ACC112 (cell line): ENCODE measurements at regions not wholly inside any gene's neighbourhood (a gene's known extent, or its start where the extent isn't known, plus 50 kb on each side); places are given as distances from the start of the nearest gene placed in this dataset.
A peak's percentile ranks its signal among the peaks of the same experiment; 100 is the strongest.

ENCODE experiments used
- H2AFZ ChIP-seq: fragments of 200-600 bp; sonication (generic); one replicate; pipeline ENCODE4 v1.6.0; 2017; ENCODE audit warnings: antibody characterized with exemption, low read length; ENCODE audit not compliant: unreplicated experiment
- H3K27ac ChIP-seq: fragments of 200-600 bp; sonication (generic); 2 replicates; pipeline ENCODE4 v1.5.1; 2014; ENCODE audit warnings: low read depth, mild to moderate bottlenecking, antibody characterized with exemption, low read length, moderate library complexity
- H3K27me3 ChIP-seq: fragments of 200-600 bp; sonication (generic); 2 replicates; pipeline ENCODE4 v1.6.1; 2014; ENCODE audit warnings: mild to moderate bottlenecking, antibody characterized with exemption, low read length, moderate library complexity, mixed read lengths; ENCODE audit not compliant: insufficient read depth
- H3K36me3 ChIP-seq: fragments of 200-600 bp; sonication (generic); 2 replicates; pipeline ENCODE4 v1.6.1; 2016; ENCODE audit warnings: mild to moderate bottlenecking, antibody characterized with exemption, low read length, moderate library complexity, mixed read lengths; ENCODE audit not compliant: insufficient read depth
- H3K4me1 ChIP-seq: fragments of 200-600 bp; sonication (generic); one replicate; pipeline ENCODE4 v1.6.1; 2016; ENCODE audit warnings: low read length, mixed read lengths; ENCODE audit not compliant: insufficient read depth, unreplicated experiment, control insufficient read depth
- H3K4me3 ChIP-seq: fragments of 200-600 bp; sonication (generic); 2 replicates; pipeline ENCODE4 v1.5.1; 2014; ENCODE audit warnings: mild to moderate bottlenecking, low read depth, low read length
- H3K79me2 ChIP-seq: fragments of 200-600 bp; sonication (generic); one replicate; pipeline ENCODE4 v1.6.0; 2016; ENCODE audit warnings: low read length; ENCODE audit not compliant: control insufficient read depth, unreplicated experiment, insufficient read depth

- H3K4me3 ChIP-seq = no peak overlapping the region
- peaks cover 22% of the 10 kb centered on the region for H3K27me3 ChIP-seq
- no peaks in the 10 kb centered on the region for H3K4me1 ChIP-seq
- H3K79me2 ChIP-seq = no peaks in the 10 kb centered on the region
- no peaks in the 10 kb centered on the region for H3K36me3 ChIP-seq
- H2AFZ ChIP-seq = no peak overlapping the region
- H3K27ac ChIP-seq = no peak overlapping the region
Observed at GRCh38 chr6:71049198-71049770, 92.4 kb upstream of the B3GAT2 start.

GRCh38 chr6:71053475-71053874, 96.6 kb upstream of the B3GAT2 start:
- no peak overlapping the region for H3K4me3 ChIP-seq
- H3K27ac ChIP-seq = no peak overlapping the region
- no peaks in the 10 kb centered on the region for H3K4me1 ChIP-seq
- peaks cover 9% of the 10 kb centered on the region; the same call in 1 of the 2 replicates for H3K27me3 ChIP-seq
- H3K36me3 ChIP-seq = no peaks in the 10 kb centered on the region
- H3K79me2 ChIP-seq = no peaks in the 10 kb centered on the region
- no peak overlapping the region for H2AFZ ChIP-seq

GRCh38 chr6:71056656-71057055, 99.8 kb upstream of the B3GAT2 start:
- H3K27ac ChIP-seq = no peak overlapping the region
- peaks cover 9% of the 10 kb centered on the region; the same call in 1 of the 2 replicates for H3K27me3 ChIP-seq
- H2AFZ ChIP-seq = no peak overlapping the region
- H3K4me3 ChIP-seq = no peak overlapping the region
- H3K36me3 ChIP-seq = no peaks in the 10 kb centered on the region
- H3K4me1 ChIP-seq = no peaks in the 10 kb centered on the region
- H3K79me2 ChIP-seq = no peaks in the 10 kb centered on the region

GRCh38 chr6:71066153-71066552, 109.3 kb upstream of the B3GAT2 start:
- H3K4me1 ChIP-seq = no peaks in the 10 kb centered on the region
- no peaks in the 10 kb centered on the region for H3K36me3 ChIP-seq
- no peak overlapping the region for H3K4me3 ChIP-seq
- no peaks in the 10 kb centered on the region for H3K79me2 ChIP-seq
- no peak overlapping the region for H3K27ac ChIP-seq
- H3K27me3 ChIP-seq = peaks cover 25% of the 10 kb centered on the region; the same call in 1 of the 2 replicates
- H2AFZ ChIP-seq = no peak overlapping the region

GRCh38 chr6:71067816-71068215, 111.0 kb upstream of the B3GAT2 start:
- H3K36me3 ChIP-seq = no peaks in the 10 kb centered on the region

GRCh38 chr6:71072508-71072907, 115.6 kb upstream of the B3GAT2 start:
- Histone ChIP-seq H2AFZ (no peak overlapping the region), H3K4me3 (no peak overlapping the region), H3K79me2 (no peaks in the 10 kb centered on the region), H3K4me1 (no peaks in the 10 kb centered on the region), H3K36me3 (no peaks in the 10 kb centered on the region), H3K27me3 (peaks cover 11% of the 10 kb centered on the region; the same call in 1 of the 2 replicates), H3K27ac (no peak overlapping the region)

More at GRCh38 chr6:71067816-71068215, 111.0 kb upstream of the B3GAT2 start:
- H3K27me3 ChIP-seq = peaks cover 25% of the 10 kb centered on the region; the same call in 1 of the 2 replicates
- H2AFZ ChIP-seq = no peak overlapping the region
- no peak overlapping the region for H3K27ac ChIP-seq
- H3K4me3 ChIP-seq = no peak overlapping the region
- no peaks in the 10 kb centered on the region for H3K4me1 ChIP-seq
- H3K79me2 ChIP-seq = no peaks in the 10 kb centered on the region

- Histone ChIP-seq H3K27ac (no peak overlapping the region), H2AFZ (no peak overlapping the region), H3K4me1 (peaks cover 12% of the 10 kb centered on the region), H3K79me2 (no peaks in the 10 kb centered on the region), H3K36me3 (no peaks in the 10 kb centered on the region), H3K27me3 (peaks cover 11% of the 10 kb centered on the region; the same call in 1 of the 2 replicates), H3K4me3 (no peak overlapping the region)
Observed at GRCh38 chr6:71077655-71078054, 120.8 kb upstream of the B3GAT2 start.

GRCh38 chr6:71079677-71080076, 122.8 kb upstream of the B3GAT2 start:
- Histone ChIP-seq H3K27ac (no peak overlapping the region), H3K27me3 (peaks cover 4% of the 10 kb centered on the region; the same call in 1 of the 2 replicates), H3K36me3 (no peaks in the 10 kb centered on the region), H3K4me3 (no peak overlapping the region), H2AFZ (no peak overlapping the region), H3K4me1 (peaks cover 15% of the 10 kb centered on the region), H3K79me2 (no peaks in the 10 kb centered on the region)

GRCh38 chr6:71080133-71080532, 123.3 kb upstream of the B3GAT2 start:
- Histone ChIP-seq H2AFZ (no peak overlapping the region), H3K27ac (no peak overlapping the region), H3K4me1 (peaks cover 15% of the 10 kb centered on the region), H3K27me3 (peaks cover 4% of the 10 kb centered on the region; the same call in 1 of the 2 replicates), H3K79me2 (no peaks in the 10 kb centered on the region), H3K36me3 (no peaks in the 10 kb centered on the region), H3K4me3 (no peak overlapping the region)

- peak overlapping the region; percentile 96 for H2AFZ ChIP-seq
- no peaks in the 10 kb centered on the region for H3K79me2 ChIP-seq
- H3K4me3 ChIP-seq = no peak overlapping the region
- H3K36me3 ChIP-seq = no peaks in the 10 kb centered on the region
- H3K4me1 ChIP-seq = peaks cover 15% of the 10 kb centered on the region
- H3K27ac ChIP-seq = no peak overlapping the region
- H3K27me3 ChIP-seq = peaks cover 4% of the 10 kb centered on the region; the same call in 1 of the 2 replicates
Observed at GRCh38 chr6:71080826-71081225, 124.0 kb upstream of the B3GAT2 start.

GRCh38 chr6:71082033-71082650, 125.3 kb upstream of the B3GAT2 start:
- H3K36me3 ChIP-seq = no peaks in the 10 kb centered on the region
- H2AFZ ChIP-seq = peak overlapping the region; percentile 96
- peaks cover 15% of the 10 kb centered on the region for H3K4me1 ChIP-seq
- no peaks in the 10 kb centered on the region for H3K79me2 ChIP-seq
- H3K4me3 ChIP-seq = peak overlapping the region; percentile 67
- no peak overlapping the region for H3K27ac ChIP-seq
- no peaks in the 10 kb centered on the region for H3K27me3 ChIP-seq
